Common myeloid progenitor, CD34-positive (primary cell): ENCODE measurements at regions not wholly inside any gene's neighbourhood (a gene's known extent, or its start where the extent isn't known, plus 50 kb on each side); places are given as distances from the start of the nearest gene placed in this dataset.

Source experiments
- CTCF ChIA-PET: fragments of 350-600 bp; sonication (Branson Sonifier 250); formaldehyde crosslinking; loops from one replicate; lab custom pipeline; 2021; ENCODE audit warnings: antibody characterized with exemption; lab: Charles Lee
- POLR2A ChIA-PET: fragments of 350-600 bp; sonication (Branson Sonifier 250); formaldehyde crosslinking; loops from one replicate; lab custom pipeline; 2021; ENCODE audit warnings: antibody characterized with exemption; lab: Charles Lee
- DNase-seq, 3 donors: peaks; one replicate each; pipeline versions ENCODE4 v3.0.0 to v3.0.0-alpha.2; 2013
- H3K27ac ChIP-seq, 2 experiments: 1 replicate in 1 of 2; 2 replicates in 1 of 2; pipeline ENCODE4 v1.7.0; 2013; ENCODE audit warnings: inconsistent platforms in 2 of 2, low read length in 2 of 2, mild to moderate bottlenecking in 2 of 2, low read depth in 1 of 2, moderate library complexity in 1 of 2; ENCODE audit not compliant: severe bottlenecking in 2 of 2, insufficient read depth in 1 of 2, poor library complexity in 1 of 2
- H3K27me3 ChIP-seq, 5 experiments: replicated peaks in 2 of 5; 1 replicate in 3 of 5; 2 replicates in 2 of 5; pipeline versions ENCODE4 v1.6.1 to v1.7.0; 2013; ENCODE audit warnings: low read length in 4 of 5, mild to moderate bottlenecking in 2 of 5, moderate library complexity in 2 of 5, inconsistent platforms in 1 of 5; ENCODE audit not compliant: insufficient read depth in 5 of 5, control insufficient read depth in 4 of 5
- H3K36me3 ChIP-seq, 4 experiments: 1 replicate in 2 of 4; 2 replicates in 2 of 4; pipeline versions ENCODE4 v1.6.1 to v1.7.0; 2013; ENCODE audit warnings: low read length in 3 of 4, control low read depth in 1 of 4, mild to moderate bottlenecking in 1 of 4; ENCODE audit not compliant: control insufficient read depth in 4 of 4, insufficient read depth in 4 of 4
- H3K4me1 ChIP-seq, 4 experiments: 1 replicate in 3 of 4; 2 replicates in 1 of 4; pipeline versions ENCODE4 v1.6.1 to v1.7.1; 2013; ENCODE audit warnings: low read length in 3 of 4, mild to moderate bottlenecking in 3 of 4, control low read depth in 1 of 4, inconsistent platforms in 1 of 4, moderate library complexity in 1 of 4; ENCODE audit not compliant: control insufficient read depth in 4 of 4, insufficient read depth in 4 of 4; ENCODE audit errors: control extremely low read depth in 1 of 4
- H3K4me3 ChIP-seq, 7 experiments: 1 replicate in 4 of 7; 2 replicates in 3 of 7; pipeline versions ENCODE4 v1.5.1 to v1.7.0; 2013; ENCODE audit warnings: mild to moderate bottlenecking in 7 of 7, low read length in 6 of 7, moderate library complexity in 6 of 7, inconsistent platforms in 2 of 7, low read depth in 2 of 7, control low read depth in 1 of 7; ENCODE audit not compliant: insufficient read depth in 4 of 7, control insufficient read depth in 1 of 7; ENCODE audit errors: extremely low read depth in 1 of 7
- H3K9me3 ChIP-seq, 5 experiments: 1 replicate in 4 of 5; 2 replicates in 1 of 5; pipeline versions ENCODE4 v1.6.1 to v1.7.1; 2013; ENCODE audit warnings: low read length in 4 of 5, mild to moderate bottlenecking in 2 of 5, inconsistent platforms in 1 of 5, low read depth in 1 of 5, moderate library complexity in 1 of 5; ENCODE audit not compliant: control insufficient read depth in 4 of 5, insufficient read depth in 2 of 5; ENCODE audit errors: control extremely low read depth in 1 of 5
- WGBS: methylation state at CpG from one replicate; pipeline ENCODE4 v1.1.5; 2013; ENCODE audit not compliant: insufficient coverage; 5-methylcytosine and 5-hydroxymethylcytosine counted together

- 8% methylated on average over 54 of the region's 66 CpGs for WGBS
- Histone ChIP-seq H3K36me3 (no peaks in the 10 kb centered on the region), H3K4me1 (peaks cover 8 to 21% (median 17%) of the 10 kb centered on the region in 4 experiments), H3K27ac (no peak overlapping the region), H3K9me3 (no peaks in the 10 kb centered on the region), H3K27me3 (no peaks in the 10 kb centered on the region), H3K4me3 (peak overlapping the region; percentile 52 to 87 (median 64))
- POLR2A ChIA-PET, result interaction anchor here (0.6 to 0.7 kb wide), 3 partner anchors 9 to 42 kb away, joined by 3 to 4 read pairs (median 4); no protein-coding TSS in a partner anchor
- peak; percentile 57 to 82 (median 57) for DNase-seq
- CTCF ChIA-PET, result interaction anchor here (0.6 kb wide), 1 partner anchor 398 kb away, joined by 3 read pairs; no protein-coding TSS in a partner anchor
Measured at GRCh38 chr3:27632431-27633223, 89.5 kb downstream of the EOMES start.

DNA sequence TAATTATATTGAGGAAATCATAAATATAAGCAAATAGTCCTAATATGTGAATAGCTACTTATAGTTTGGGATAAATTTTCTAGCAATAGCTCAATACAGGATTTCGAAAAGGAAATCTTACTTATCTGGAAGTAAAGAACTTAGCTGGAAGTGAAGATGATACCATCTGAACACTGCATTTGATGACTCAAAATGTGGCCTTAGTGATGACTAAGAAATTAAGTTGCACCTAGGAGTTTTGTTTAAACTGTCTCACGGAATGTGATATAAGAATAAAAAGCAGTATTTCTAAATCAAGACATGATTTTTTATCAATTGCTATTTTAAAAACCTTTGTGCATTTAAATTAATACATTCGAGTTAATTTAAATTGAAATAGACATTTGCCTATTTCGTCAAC lies 91.2 kb downstream of the EOMES start:
- CTCF ChIA-PET, result no interaction called here

GRCh38 chr3:27629366-27629765 lies 92.8 kb downstream of the EOMES start:
- Histone ChIP-seq H3K36me3 (no peaks in the 10 kb centered on the region), H3K4me3 (no peak overlapping the region), H3K9me3 (no peaks in the 10 kb centered on the region), H3K4me1 (peaks cover 8 to 35% (median 23%) of the 10 kb centered on the region in 4 experiments), H3K27ac (no peak overlapping the region), H3K27me3 (no peaks in the 10 kb centered on the region)
- WGBS, result 86% methylated on average over 1 of the region's 2 CpGs
- ChIA-PET CTCF (no interaction called here), POLR2A (interaction anchor here (0.7 kb wide), 1 partner anchor 1274 kb away, joined by 3 read pairs; no protein-coding TSS in a partner anchor)
- DNase-seq, result no peak

More for the DNA sequence above, 91.2 kb downstream of the EOMES start:
- POLR2A ChIA-PET, result no interaction called here
- Histone ChIP-seq H3K27me3 (no peaks in the 10 kb centered on the region), H3K36me3 (no peaks in the 10 kb centered on the region), H3K4me3 (no peak overlapping the region), H3K9me3 (no peaks in the 10 kb centered on the region), H3K4me1 (peaks cover 8 to 29% (median 19%) of the 10 kb centered on the region in 4 experiments), H3K27ac (no peak overlapping the region)
- peak in 1 of 3 donors; percentile 16 for DNase-seq
- 100% methylated on average over 3 of the region's 4 CpGs for WGBS

DNA sequence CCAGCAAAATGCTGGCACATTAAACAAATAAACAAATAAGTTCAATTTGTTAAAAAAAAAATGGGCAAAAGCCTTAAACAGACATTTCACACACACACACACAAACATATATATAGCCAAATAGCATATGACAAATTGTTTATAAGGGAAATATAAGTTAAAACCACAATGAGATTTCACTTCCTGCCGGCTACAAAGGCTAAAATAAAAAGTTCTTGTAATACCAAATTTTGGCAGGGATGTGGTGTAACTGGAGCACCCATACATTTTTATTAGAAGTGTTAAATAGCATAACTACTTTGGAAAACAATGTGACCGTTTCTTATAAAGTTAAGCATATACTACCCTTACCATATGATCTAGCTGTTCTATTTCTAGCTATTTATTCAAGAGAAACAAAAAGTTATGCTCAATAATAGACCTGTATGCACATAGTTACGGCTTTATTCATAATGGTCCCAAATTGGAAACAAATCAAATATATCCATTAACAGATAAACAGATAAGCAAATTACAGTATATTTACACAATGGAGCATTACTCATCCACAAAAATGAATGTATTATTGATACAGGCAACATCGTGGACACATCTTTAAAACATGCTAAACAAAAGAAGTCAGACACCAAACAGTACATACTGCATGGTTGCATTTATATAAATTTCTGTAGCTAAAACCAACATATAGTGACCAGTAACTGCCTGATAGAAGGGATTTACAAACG lies 93.9 kb downstream of the EOMES start:
- peak in 2 of 3 donors; percentile 51 to 65 for DNase-seq
- H3K36me3 ChIP-seq, result no peaks in the 10 kb centered on the region
- peaks cover 8 to 35% (median 17%) of the 10 kb centered on the region in 4 experiments for H3K4me1 ChIP-seq
- WGBS, result 100% methylated on average over 1 of the region's 5 CpGs
- H3K9me3 ChIP-seq, result no peaks in the 10 kb centered on the region
- no peaks in the 10 kb centered on the region for H3K27me3 ChIP-seq
- H3K27ac ChIP-seq, result no peak overlapping the region
- H3K4me3 ChIP-seq, result no peak overlapping the region
- POLR2A ChIA-PET, result no interaction called here
- CTCF ChIA-PET, result interaction anchor here (1.0 kb wide), 1 partner anchor 10 kb away, joined by 3 read pairs; no protein-coding TSS in a partner anchor

- Histone ChIP-seq H3K4me1 (peaks cover 5 to 32% (median 14%) of the 10 kb centered on the region in 4 experiments), H3K27me3 (no peaks in the 10 kb centered on the region), H3K9me3 (no peaks in the 10 kb centered on the region), H3K36me3 (no peaks in the 10 kb centered on the region), H3K27ac (no peak overlapping the region), H3K4me3 (no peak overlapping the region)
- WGBS, result 100% methylated on average over 5 of the region's 8 CpGs
- DNase-seq, result no peak
- ChIA-PET CTCF (no interaction called here), POLR2A (no interaction called here)
Measured at GRCh38 chr3:27626596-27627118, 95.5 kb downstream of the EOMES start.

DNA sequence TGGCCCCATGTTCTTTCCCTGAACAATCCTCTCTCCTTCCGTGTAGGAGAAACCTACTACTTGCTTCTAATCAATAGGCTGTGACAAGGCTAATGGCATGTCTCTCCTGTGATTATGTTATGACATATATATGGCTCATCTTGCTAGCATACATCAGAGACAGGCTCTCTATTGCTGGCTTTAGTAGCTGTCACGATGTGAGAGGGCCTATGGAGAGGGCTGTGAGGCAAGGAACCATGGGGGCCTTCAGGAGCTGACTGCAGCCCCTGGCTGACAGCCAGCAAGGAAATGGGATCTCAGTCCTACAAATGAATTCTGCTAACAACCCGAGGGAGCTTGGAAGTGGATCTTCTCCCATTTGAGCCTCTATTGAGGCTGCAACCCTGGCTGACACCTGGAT lies 96.3 kb downstream of the EOMES start:
- Histone ChIP-seq H3K4me1 (peaks cover 5 to 32% (median 14%) of the 10 kb centered on the region in 4 experiments), H3K27me3 (no peaks in the 10 kb centered on the region), H3K4me3 (no peak overlapping the region), H3K36me3 (no peaks in the 10 kb centered on the region), H3K27ac (no peak overlapping the region), H3K9me3 (peaks cover 0 to 2% (median 0%) of the 10 kb centered on the region in 5 experiments)
- POLR2A ChIA-PET, result no interaction called here
- CTCF ChIA-PET, result no interaction called here
- 100% methylated on average over 3 of the region's 3 CpGs for WGBS
- no peak for DNase-seq
